Motor neuron (in vitro differentiated cells): ENCODE measurements at regions not wholly inside any gene's neighbourhood (a gene's known extent, or its start where the extent isn't known, plus 50 kb on each side); places are given as distances from the start of the nearest gene placed in this dataset.

Experiments used
- ATAC-seq, 8 experiments: fragments of 200-7000 bp; cut with Tn5 transposase; replicated peaks in 6 of 8; 2 replicates each; pipeline ENCODE4 v1.8.0; 2021; ENCODE audit warnings: mild to moderate bottlenecking in 8 of 8, moderate library complexity in 8 of 8
- H3K27ac ChIP-seq, 2 donors: fragments of 250-450 bp; sonication (Bioruptor Pico); 2 replicates each; pipeline ENCODE4 v1.9.0; 2021; ENCODE audit warnings: antibody characterized with exemption in 2 of 2, mild to moderate bottlenecking in 2 of 2, moderate library complexity in 1 of 2
- H3K4me1 ChIP-seq, 2 donors: fragments of 250-450 bp; sonication (Bioruptor Pico); replicated peaks in 1 of 2; 2 replicates each; pipeline ENCODE4 v1.6.1; 2021; ENCODE audit warnings: antibody characterized with exemption in 2 of 2, mild to moderate bottlenecking in 2 of 2, moderate library complexity in 1 of 2
- H3K4me3 ChIP-seq, 5 donors: fragments of 250-450 bp; sonication (Bioruptor Pico); 2 replicates each; pipeline ENCODE4 v1.9.0; 2021; ENCODE audit warnings: antibody characterized with exemption in 5 of 5, mild to moderate bottlenecking in 5 of 5, moderate library complexity in 4 of 5
- WGBS, 10 experiments: fragments of 450-650 bp; shearing (Covaris generic); methylation state at CpG; one replicate each; pipeline ENCODE4 v1.0.0; 2022; 5-methylcytosine and 5-hydroxymethylcytosine counted together
- in situ Hi-C, 9 experiments: fragments of 400-800 bp; cut with MboI; loops; one replicate each; pipeline ENCODE4 v1.15.0; 2021; ENCODE audit warnings: low sequenced_read_pairs in 9 of 9, low pct_unique_long_range_greater_than_20kb in 2 of 9; ENCODE audit not compliant: unreplicated experiment in 9 of 9

- ATAC-seq = no peak
- WGBS, 10 experiments = 29 to 100% (median 81%) methylated on average over 1 of the region's 1 CpG; no CpG with 5 or more reads in 2 of the 10 experiments
- Histone ChIP-seq H3K4me3 (no peak overlapping the region), H3K4me1 (no peaks in the 10 kb centered on the region), H3K27ac (no peak overlapping the region)
- in situ Hi-C loops = no loop called here
Observed at GRCh38 chr3:174618368-174619080, 240.6 kb upstream of the NAALADL2 start.

GRCh38 chr3:174619239-174619638 is 239.9 kb upstream of the NAALADL2 start:
- in situ Hi-C loops = no loop called here
- H3K4me3 ChIP-seq = no peak overlapping the region
- no peak overlapping the region for H3K27ac ChIP-seq
- ATAC-seq = peak in 1 of 8 experiments; percentile 39
- H3K4me1 ChIP-seq = no peaks in the 10 kb centered on the region

GRCh38 chr3:174620138-174620537 is 239.0 kb upstream of the NAALADL2 start:
- 23 to 93% (median 73%) methylated on average over 2 of the region's 2 CpGs; no CpG with 5 or more reads in 1 of the 10 experiments for WGBS, 10 experiments
- Histone ChIP-seq H3K4me3 (no peak overlapping the region), H3K27ac (no peak overlapping the region), H3K4me1 (no peaks in the 10 kb centered on the region)
- in situ Hi-C loops = no loop called here
- ATAC-seq = peak in 1 of 8 experiments; percentile 67

DNA sequence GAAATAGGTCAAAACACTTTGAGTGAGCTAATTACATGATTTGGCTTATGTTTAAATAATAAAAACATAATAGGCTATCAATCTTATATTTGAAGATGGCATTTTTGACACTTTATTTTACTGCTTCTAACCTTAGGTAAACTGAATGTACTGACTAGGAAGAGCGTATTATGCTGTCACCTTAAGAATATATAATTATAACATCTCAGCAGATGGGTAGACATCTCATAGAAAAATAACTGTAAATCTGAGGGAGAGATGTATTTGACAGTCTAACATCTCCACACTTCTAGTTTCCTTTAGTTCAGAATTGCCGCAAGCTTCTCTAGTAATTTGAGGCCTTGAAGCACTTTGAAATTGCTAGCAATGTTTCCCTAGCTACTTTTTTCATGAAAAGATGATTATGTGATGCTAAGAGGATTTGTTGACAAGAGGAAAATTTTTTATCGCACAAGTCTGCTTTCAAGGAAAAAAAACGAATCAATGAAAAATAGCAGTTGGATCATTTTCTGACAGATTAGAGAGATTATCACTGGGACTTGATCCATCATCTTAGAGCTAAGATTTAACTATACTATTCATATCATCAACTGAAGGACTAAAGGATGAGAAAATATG is 238.2 kb upstream of the NAALADL2 start:
- WGBS, 10 experiments = 50 to 100% (median 86%) methylated on average over 1 to 4 of the region's 4 CpGs; no CpG with 5 or more reads in 1 of the 10 experiments
- Histone ChIP-seq H3K27ac (no peak overlapping the region), H3K4me1 (no peaks in the 10 kb centered on the region), H3K4me3 (no peak overlapping the region)
- no peak for ATAC-seq
- in situ Hi-C loops = no loop called here

DNA sequence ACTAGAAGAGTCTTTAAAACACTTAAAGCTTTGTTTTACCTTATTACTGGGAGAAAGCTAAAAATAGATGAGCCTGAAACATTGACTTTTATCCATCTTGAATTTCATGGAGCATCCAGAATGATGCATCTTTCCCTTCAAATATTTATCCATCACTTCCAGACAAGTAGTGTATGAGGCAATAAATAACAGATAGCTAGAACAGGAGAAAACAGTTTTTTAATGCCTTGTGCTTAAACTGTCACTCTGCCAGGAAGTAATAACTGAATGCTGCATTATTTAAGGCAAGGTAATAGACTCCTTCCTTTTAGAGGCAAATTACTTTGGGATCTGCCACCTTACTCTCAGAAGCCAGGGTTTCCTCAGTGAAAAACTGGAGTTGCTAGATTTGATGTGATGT is 225.8 kb upstream of the NAALADL2 start:
- H3K27ac ChIP-seq = no peak overlapping the region
- no peak overlapping the region for H3K4me3 ChIP-seq
- no peaks in the 10 kb centered on the region for H3K4me1 ChIP-seq
- in situ Hi-C loops = no loop called here
- ATAC-seq = no peak

GRCh38 chr3:174636451-174636850 is 222.7 kb upstream of the NAALADL2 start:
- in situ Hi-C loops = no loop called here
- ATAC-seq = no peak
- WGBS, 10 experiments = 44 to 100% (median 74%) methylated on average over 1 to 2 of the region's 2 CpGs

DNA sequence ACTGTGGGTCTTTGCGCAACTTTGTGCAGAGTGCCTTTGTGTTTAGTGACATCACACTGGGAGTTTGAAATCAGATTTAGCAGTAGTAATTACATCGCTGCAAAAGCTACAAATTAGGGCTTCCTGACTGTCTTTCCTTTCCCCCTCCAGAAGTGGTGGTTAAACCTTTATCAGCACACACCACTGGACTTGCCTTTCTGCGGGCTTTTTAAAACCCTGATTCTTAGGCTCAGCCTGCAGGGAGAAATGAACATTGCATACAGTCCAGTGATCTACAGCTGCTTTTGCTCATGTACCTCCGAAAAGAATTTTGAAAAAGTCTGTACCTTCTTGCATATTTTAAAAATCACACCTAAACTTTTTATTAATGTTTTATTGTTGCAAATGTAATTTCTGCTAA is 219.7 kb upstream of the NAALADL2 start:
- H3K27ac ChIP-seq = no peak overlapping the region
- no peaks in the 10 kb centered on the region for H3K4me1 ChIP-seq
- WGBS, 10 experiments = 62 to 100% (median 94%) methylated on average over 2 to 4 of the region's 4 CpGs; no CpG with 5 or more reads in 2 of the 10 experiments
- no peak for ATAC-seq
- in situ Hi-C loops = no loop called here
- H3K4me3 ChIP-seq = no peak overlapping the region

More at GRCh38 chr3:174636451-174636850, 222.7 kb upstream of the NAALADL2 start:
- Histone ChIP-seq H3K4me3 (no peak overlapping the region), H3K4me1 (no peaks in the 10 kb centered on the region), H3K27ac (no peak overlapping the region)

- in situ Hi-C loops = no loop called here
- peaks cover 0 to 2% of the 10 kb centered on the region in 2 donors for H3K4me1 ChIP-seq
- H3K27ac ChIP-seq = no peak overlapping the region
- no peak for ATAC-seq
- WGBS, 10 experiments = 0 to 80% (median 63%) methylated on average over 1 to 3 of the region's 3 CpGs
- no peak overlapping the region for H3K4me3 ChIP-seq
Observed at GRCh38 chr3:174639970-174640369, 219.2 kb upstream of the NAALADL2 start.

- no peak overlapping the region for H3K4me3 ChIP-seq
- no peak for ATAC-seq
- peaks cover 0 to 8% of the 10 kb centered on the region in 2 donors for H3K4me1 ChIP-seq
- in situ Hi-C loops = no loop called here
- WGBS, 10 experiments = 60 to 100% (median 84%) methylated on average over 1 to 10 of the region's 18 CpGs; no CpG with 5 or more reads in 4 of the 10 experiments
- H3K27ac ChIP-seq = no peak overlapping the region
Observed at GRCh38 chr3:174640932-174641331, 218.2 kb upstream of the NAALADL2 start.

GRCh38 chr3:174644287-174644686 is 214.8 kb upstream of the NAALADL2 start:
- in situ Hi-C loops = no loop called here
- Histone ChIP-seq H3K4me1 (peaks cover 0 to 8% of the 10 kb centered on the region in 2 donors), H3K27ac (no peak overlapping the region), H3K4me3 (no peak overlapping the region)
- ATAC-seq = no peak

DNA sequence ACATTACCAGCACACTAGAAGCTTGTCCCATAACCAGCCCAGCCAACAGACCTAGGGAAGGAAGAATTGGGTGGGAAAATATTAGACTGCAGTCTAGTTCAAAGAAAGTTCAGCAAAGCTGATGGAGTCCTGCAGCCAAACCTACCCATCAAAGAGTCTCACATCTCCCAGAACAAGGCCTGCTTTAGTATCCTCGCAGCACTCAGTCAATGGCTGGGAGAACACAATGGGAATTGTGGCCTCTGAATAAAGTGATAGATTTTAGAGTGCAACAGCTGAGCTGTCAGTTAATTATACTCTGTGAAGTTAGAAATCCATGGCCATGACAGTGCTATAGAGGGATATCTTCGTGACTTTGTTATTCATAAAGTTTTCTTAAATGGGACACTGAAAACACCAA is 207.2 kb upstream of the NAALADL2 start:
- no peak for ATAC-seq
- no peak overlapping the region for H3K27ac ChIP-seq
- 25 to 100% (median 86%) methylated on average over 1 to 2 of the region's 2 CpGs; no CpG with 5 or more reads in 3 of the 10 experiments for WGBS, 10 experiments
- no peak overlapping the region for H3K4me3 ChIP-seq
- in situ Hi-C loops = no loop called here
- H3K4me1 ChIP-seq = no peaks in the 10 kb centered on the region

- ATAC-seq = no peak
- no peak overlapping the region for H3K27ac ChIP-seq
- no peak overlapping the region for H3K4me3 ChIP-seq
- 48 to 100% (median 60%) methylated on average over 1 to 3 of the region's 3 CpGs; no CpG with 5 or more reads in 1 of the 10 experiments for WGBS, 10 experiments
- in situ Hi-C loops = no loop called here
- no peaks in the 10 kb centered on the region for H3K4me1 ChIP-seq
Observed at GRCh38 chr3:174659511-174659910, 199.6 kb upstream of the NAALADL2 start.

DNA sequence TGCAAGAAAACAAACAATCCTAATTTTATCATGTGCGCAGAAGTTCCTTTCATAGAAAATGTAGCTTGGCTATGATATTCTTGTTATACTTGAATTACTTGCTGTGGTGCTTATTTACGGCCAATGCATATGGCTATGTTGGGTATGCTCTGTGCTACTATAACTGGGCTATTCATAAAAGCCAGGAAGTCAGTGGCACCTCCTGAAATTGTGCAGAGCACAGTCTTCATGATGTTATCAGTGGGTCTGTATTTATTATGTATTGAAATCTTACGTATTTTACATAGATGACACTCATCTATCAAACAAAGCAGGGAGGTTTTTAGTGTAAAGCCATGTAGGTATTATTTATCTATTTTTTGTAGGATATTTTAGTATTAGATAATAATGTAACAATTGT is 196.5 kb upstream of the NAALADL2 start:
- Histone ChIP-seq H3K4me1 (no peaks in the 10 kb centered on the region), H3K27ac (no peak overlapping the region), H3K4me3 (no peak overlapping the region)
- in situ Hi-C loops = no loop called here
- WGBS, 10 experiments = 63 to 100% (median 94%) methylated on average over 2 to 3 of the region's 3 CpGs
- no peak for ATAC-seq

- Histone ChIP-seq H3K27ac (no peak overlapping the region), H3K4me3 (no peak overlapping the region), H3K4me1 (no peaks in the 10 kb centered on the region)
- 0 to 100% (median 75%) methylated on average over 1 of the region's 1 CpG; no CpG with 5 or more reads in 4 of the 10 experiments for WGBS, 10 experiments
- ATAC-seq = no peak
- in situ Hi-C loops = no loop called here
Observed at GRCh38 chr3:174667386-174667785, 191.7 kb upstream of the NAALADL2 start.
